GM18907 (cell line): ENCODE measurements at regions not wholly inside any gene's neighbourhood (a gene's known extent, or its start where the extent isn't known, plus 50 kb on each side); places are given as distances from the start of the nearest gene placed in this dataset.
"Not testable (repeated sequence)": the region's sequence is repeated elsewhere in the genome, so short reads cannot be mapped to it uniquely, and the experiment has no call there.

Experiments
- ATAC-seq: cut with Tn5 transposase; IDR thresholded peaks from one replicate; pipeline ENCODE4 v1.9.1; 2021; ENCODE audit warnings: mild to moderate bottlenecking, moderate library complexity; ENCODE audit not compliant: unreplicated experiment

- no peak for ATAC-seq
Observed at GRCh38 chr12:96085475-96085874, 50.1 kb upstream of the LTA4H start.

GRCh38 chr12:96086190-96086589 is 50.8 kb upstream of the LTA4H start:
- not testable (repeated sequence) for ATAC-seq

GRCh38 chr12:96091833-96092232 is 56.4 kb upstream of the LTA4H start:
- no peak for ATAC-seq

GRCh38 chr12:96093543-96094196 is 58.3 kb upstream of the LTA4H start:
- ATAC-seq: no peak

- no peak for ATAC-seq
Observed at GRCh38 chr12:96094201-96094600, 58.8 kb upstream of the LTA4H start.

GRCh38 chr12:96098631-96099030 is 63.2 kb upstream of the LTA4H start:
- ATAC-seq: no peak

GRCh38 chr12:96099421-96099820 is 64.0 kb upstream of the LTA4H start:
- no peak for ATAC-seq

GRCh38 chr12:96099986-96100385 is 64.6 kb upstream of the LTA4H start:
- no peak for ATAC-seq

GRCh38 chr12:96101806-96102205 is 66.4 kb upstream of the LTA4H start:
- no peak for ATAC-seq

- ATAC-seq: no peak
Observed at GRCh38 chr12:96103067-96103644, 67.8 kb upstream of the LTA4H start.

- ATAC-seq: no peak
Observed at GRCh38 chr12:96104566-96104965, 69.2 kb upstream of the LTA4H start.

GRCh38 chr12:96106137-96106536 is 70.8 kb upstream of the LTA4H start:
- no peak for ATAC-seq

GRCh38 chr12:96107236-96107635 is 71.8 kb upstream of the LTA4H start:
- ATAC-seq: no peak

GRCh38 chr12:96108321-96108720 is 72.9 kb upstream of the LTA4H start:
- no peak for ATAC-seq

- not testable (repeated sequence) for ATAC-seq
Observed at GRCh38 chr12:96108941-96109340, 73.6 kb upstream of the LTA4H start.

- no peak for ATAC-seq
Observed at GRCh38 chr12:96112733-96113132, 77.3 kb upstream of the LTA4H start.

GRCh38 chr12:96117460-96117859 is 76.7 kb upstream of the ELK3 start:
- ATAC-seq: no peak

- peak; percentile 72 for ATAC-seq
Observed at GRCh38 chr12:96120359-96121100, 73.6 kb upstream of the ELK3 start.

GRCh38 chr12:96121271-96121711 is 72.9 kb upstream of the ELK3 start:
- peak; percentile 79 for ATAC-seq

GRCh38 chr12:96128292-96128691 is 65.9 kb upstream of the ELK3 start:
- not testable (repeated sequence) for ATAC-seq

GRCh38 chr12:96130396-96131059 is 63.6 kb upstream of the ELK3 start:
- no peak for ATAC-seq
